Gastroesophageal sphincter (tissue), 3 donors: ENCODE measurements at regions not wholly inside any gene's neighbourhood (a gene's known extent, or its start where the extent isn't known, plus 50 kb on each side); places are given as distances from the start of the nearest gene placed in this dataset.

ENCODE experiments used
- CTCF ChIP-seq, 4 experiments: fragments of 200-600 bp in 2 of 4; fragments of 450-650 bp in 2 of 4; sonication (generic) in 1 of 4; IDR thresholded peaks; one replicate each; pipeline ENCODE4 v1.5.1; 2017 to 2019; ENCODE audit warnings: antibody characterized with exemption in 4 of 4, mild to moderate bottlenecking in 2 of 4, moderate library complexity in 2 of 4
- POLR2AphosphoS5 ChIP-seq: sonication (generic); formaldehyde crosslinking; IDR thresholded peaks from one replicate; pipeline ENCODE4 v1.6.1; 2017; ENCODE audit warnings: antibody characterized with exemption

- no peak for TF ChIP-seq CTCF (IDR thresholded peaks at IDR 0.05)
- TF ChIP-seq POLR2AphosphoS5, result no peak
Measured at GRCh38 chr13:67619995-67620380, 389.9 kb upstream of the PCDH9 start.
